T-helper 1 cell (primary cell): ENCODE measurements at regions not wholly inside any gene's neighbourhood (a gene's known extent, or its start where the extent isn't known, plus 50 kb on each side); places are given as distances from the start of the nearest gene placed in this dataset.
"Not testable (repeated sequence)": the region's sequence is repeated elsewhere in the genome, so short reads cannot be mapped to it uniquely, and the experiment has no call there.

Experiments used
- DNase-seq, 5 donors: peaks; one replicate each; pipeline ENCODE4 v3.0.0-alpha.2; 2012 to 2020

DNA sequence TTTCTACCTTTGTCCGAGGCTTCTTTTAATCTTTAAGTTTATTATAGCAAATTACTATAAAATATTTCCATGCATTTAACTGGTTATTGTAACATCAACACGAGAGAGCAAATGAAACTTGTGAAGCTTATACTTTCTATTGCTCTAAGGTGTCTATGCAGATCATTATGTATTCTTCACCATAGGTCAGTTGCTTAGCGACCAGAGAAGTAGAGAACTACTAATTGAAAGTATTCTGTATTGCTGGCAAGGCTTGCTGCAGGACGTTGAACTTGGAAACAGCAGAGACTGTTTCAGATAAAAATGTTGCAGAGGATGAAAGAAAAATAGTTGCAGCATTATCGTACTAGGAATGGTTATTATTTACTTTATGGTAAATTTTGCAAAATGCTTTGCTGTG is 933.6 kb upstream of the FOXG1 start:
- not testable (repeated sequence) for DNase-seq

DNA sequence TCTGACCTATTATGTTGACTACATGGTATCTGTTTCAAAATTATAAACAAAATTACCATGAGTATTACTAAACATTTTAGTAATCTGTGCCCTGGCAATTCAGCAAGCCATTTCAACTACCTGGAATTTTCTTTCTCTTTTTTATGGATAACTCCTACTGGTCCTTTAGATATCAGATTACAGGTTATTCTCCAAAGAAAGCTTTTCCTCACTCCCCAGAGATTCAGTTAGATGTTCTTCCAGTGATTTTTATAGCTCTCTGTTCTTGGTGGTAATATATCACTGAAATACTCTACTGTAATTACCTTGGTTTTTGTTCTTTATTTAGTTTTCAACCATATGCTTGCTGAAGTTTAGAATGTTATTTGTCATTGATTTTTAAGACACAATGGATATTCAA is 930.2 kb upstream of the FOXG1 start:
- DNase-seq = no peak

DNA sequence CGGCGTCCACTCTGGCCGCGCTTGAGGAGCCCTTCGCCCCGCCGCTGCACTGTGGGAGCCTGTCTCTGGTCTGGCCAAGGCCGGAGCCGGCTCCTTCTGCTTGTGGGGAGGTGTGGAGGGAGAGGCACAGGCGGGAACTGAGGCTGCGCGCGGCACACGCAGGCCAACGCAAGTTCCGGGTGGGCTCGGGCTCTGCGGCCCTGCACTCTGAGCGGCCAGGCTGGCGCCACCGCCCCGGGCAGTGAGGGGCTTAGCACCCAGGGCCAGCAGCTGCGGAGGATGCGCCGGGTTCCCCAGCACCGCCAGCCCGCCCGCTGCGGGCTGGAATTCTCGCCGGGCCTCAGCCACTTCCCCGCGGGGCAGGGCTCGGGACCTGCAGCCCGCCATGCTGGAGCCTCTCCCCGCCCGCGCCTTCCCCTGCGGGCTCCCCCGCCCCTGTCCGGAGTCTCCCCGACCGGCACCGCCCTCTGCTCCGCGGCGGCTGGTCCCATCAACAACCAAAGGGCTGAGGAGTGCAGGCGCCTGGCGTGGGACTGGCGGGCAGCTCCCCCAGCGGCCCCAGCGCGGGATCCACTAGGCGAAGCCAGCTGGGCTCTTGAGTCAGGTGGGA is 921.2 kb upstream of the FOXG1 start:
- peak in 1 of 5 donors; percentile 5 for DNase-seq

DNA sequence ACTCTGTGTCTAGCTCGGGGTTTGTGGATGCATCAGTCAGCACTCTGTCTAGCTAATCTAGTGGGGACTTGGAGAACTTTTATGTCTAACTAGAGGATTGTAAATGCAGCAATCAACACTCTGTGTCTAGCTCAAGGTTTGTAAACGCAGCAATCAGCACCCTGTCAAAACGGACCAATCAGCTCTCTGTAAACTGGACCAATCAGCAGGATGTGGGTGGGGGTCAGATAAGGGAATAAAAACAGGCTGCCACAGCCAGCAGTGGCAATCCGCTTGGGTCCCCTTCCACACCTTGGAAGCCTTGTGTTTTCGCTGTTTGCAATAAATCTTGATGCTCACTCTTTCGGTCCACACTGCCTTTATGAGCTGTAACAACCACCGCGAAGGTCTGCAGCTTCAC is 920.7 kb upstream of the FOXG1 start:
- no peak for DNase-seq

DNA sequence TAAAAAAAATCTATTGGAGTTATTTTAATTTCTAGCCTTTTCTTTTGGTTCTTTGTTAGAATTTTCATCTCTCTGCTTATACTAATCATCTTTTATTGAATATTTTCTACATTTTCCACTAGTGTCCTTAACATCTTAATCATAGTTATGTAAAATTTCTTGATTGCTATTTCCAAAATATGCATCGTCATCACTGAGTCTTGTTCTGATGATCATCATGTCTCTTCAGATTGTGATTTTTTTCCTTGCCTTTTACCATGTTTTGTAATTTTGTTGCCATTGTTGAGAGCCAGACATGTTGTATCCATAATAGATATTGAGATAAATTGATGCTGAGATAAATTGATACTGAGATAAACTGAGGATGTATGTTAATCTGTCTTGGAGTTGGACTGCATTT is 919.1 kb upstream of the FOXG1 start:
- not testable (repeated sequence) for DNase-seq

DNA sequence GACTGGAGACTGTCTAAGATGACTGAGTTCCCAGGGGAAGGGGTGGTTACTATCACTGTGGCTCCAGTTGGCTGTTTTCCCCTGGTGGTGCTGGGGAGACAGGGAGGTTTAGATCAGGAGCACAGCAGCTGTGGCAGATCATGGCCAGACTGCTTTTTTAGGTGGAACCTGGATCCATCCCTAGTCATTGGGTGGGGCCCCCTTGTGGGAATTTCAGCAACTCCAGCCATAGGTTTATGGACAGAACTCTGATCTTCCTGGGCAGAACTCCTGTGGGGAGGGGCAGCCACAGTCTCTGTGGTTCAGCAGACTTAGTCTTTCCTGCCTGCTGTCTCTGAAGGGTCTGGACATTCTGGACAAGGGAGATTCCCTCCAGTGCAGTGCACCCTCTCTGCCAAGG is 917.4 kb upstream of the FOXG1 start:
- DNase-seq = not testable (repeated sequence)

DNA sequence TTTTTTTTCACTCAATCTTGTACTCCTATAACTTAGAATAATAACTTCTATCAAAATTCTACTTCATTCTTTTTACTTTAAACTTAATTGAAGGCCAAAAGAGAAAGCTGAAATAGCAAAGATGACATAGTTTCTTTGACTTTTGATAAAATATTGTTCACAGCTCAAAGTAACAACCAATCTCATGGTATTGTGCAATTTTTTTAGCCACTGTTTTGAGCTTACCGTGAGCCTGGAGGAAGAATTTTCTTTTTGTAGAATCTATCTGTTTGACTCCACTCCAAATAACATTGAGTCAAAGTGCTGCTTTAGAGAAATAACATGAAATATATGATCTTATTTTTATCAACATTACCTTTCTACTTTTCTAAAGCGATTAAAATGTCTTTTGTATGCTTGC is 903.9 kb upstream of the FOXG1 start:
- no peak for DNase-seq

DNA sequence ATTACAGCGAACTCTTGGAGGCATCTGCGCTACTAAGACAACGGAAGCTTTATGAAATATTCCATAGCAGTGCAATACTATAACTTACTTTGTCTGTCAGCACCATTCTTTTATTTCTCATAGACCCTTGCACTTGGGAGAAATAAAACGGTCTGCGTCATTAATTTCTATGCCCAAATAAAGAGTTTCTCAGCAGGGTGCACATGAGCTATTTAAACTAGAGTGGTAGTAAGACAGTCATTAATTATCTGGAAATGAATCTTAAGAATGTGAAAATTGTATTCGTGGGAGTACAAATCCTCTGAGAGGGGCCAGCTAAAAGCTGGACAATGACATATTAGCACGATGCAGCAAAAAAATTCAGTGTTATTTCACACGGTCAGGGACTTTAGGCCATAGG is 903.4 kb upstream of the FOXG1 start:
- no peak for DNase-seq

DNA sequence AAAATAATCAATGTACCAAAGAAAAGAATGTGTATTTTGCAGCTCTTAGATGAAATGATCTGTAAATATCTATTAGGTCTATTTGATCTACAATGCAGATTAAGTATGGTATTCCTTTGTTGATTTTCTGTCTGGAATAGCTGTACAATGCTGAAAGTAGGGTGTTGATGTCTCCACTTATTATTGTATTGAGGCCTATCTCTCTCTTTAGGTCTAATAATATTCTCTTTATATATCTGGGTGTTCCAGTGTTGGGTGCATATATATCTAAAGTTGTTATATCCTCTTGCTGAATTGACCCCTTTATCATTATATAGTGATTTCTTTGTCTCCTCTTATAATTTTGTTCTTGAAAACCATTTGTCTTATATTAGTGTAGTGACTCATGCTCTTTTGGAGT is 885.5 kb upstream of the FOXG1 start:
- no peak for DNase-seq

DNA sequence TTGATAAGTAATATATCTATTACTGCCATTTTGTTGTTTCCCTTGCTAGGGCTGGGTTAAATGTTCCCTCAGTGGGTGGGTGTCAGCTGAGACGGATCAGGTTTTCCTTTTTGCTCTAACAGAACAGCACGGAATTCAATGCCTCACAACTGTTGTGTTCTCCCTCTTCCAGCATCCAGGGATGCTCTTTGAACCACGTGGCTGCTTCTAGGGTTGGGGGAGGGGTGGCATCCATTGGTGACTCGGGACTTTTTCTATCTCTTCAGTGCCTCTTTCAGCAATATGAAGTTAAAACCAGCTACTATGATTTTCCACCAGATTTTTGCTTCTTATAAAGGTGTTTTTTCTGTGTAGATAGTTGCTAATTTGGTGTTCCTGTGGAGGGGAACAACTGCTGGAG is 884.9 kb upstream of the FOXG1 start:
- DNase-seq = no peak

DNA sequence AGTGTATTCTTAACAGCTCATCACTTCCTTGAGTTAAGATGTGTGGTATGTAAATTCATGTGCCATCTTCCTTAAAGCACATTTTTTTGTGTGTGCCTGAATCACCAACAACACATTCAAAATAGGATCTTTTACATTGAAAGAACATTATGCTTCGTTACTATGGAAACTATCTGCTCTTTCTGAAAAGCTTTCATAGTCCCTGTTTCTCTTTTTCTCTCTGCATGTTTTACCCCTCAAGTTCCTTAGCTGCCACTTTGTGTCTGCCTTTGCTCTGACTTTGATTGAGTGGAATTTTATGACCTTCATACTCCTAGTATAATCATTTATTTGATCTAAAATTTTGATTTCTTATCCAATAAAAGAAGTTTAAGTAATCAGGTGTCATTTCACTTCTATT is 880.3 kb upstream of the FOXG1 start:
- DNase-seq = no peak

DNA sequence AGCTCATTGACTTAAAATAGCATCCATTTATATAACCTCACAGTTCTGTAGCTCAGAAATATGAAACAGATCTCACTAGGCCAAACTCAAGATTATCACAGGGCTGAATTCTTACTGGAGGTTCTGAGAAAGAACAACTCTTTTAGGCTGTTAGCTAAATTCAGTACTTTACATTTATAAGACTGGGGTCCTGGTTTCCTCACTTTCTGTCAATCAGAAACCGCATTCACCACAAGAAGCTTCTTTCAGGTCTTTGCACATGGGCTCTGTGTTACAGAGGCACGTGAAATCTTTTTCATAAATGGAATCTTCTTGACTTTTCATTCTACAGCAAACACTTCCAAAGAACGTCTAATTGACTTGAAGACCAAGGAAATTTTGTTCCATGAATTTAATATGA is 876.3 kb upstream of the FOXG1 start:
- DNase-seq = no peak

DNA sequence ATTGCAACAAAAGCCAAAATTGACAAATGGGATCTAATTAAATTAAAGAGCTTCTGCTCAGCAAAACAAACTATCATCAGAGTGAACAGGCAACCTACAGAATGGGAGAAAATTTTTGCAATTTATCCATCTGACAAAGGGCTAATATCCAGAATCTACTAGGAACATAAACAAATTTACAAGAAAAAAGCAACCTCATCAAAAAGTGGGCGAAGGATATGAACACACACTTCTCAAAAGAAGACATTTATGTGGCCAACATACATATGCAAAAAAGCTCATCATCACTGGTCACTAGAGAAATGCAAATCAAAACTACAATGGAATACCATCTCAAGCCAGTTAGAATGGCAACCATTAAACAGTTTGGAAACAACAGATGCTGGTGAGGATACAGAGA is 858.1 kb upstream of the FOXG1 start:
- not testable (repeated sequence) for DNase-seq

DNA sequence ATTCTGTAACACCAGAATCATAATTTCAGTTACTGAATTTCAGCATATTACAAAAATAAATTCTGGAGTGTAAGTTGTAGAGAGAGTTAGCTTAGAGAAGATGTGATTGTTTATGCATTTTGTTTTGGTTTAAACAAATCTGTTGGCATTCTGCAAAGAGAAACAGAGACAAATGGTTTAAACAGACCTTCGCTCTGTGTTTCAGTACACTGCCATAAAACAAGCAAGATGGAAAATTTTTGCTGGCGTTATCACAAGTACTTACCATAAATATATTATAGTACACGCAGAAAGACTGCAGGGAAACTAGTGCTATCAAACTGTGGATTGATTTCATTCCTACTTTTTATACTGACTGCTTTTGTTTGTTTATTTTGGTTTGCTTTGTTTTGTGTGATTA is 850.3 kb upstream of the FOXG1 start:
- no peak for DNase-seq

DNA sequence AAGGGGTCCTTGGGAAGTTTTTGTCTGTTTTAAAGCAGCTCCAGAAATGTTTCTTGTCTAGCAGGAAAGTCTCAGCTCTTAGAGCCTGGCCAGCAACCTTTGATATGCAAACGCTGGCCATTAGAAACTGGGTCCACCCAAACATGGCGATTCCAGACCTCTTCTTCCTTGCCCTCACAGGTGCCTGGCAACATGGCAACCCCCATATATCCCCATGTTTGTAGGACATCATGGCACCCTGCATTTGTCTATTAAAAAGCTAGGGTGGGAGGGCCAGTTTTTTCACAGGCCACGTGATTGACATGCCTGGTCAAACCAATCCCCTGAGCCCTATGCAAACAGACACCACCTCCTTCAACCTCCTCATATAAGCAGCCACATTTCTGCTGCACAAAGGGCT is 848.7 kb upstream of the FOXG1 start:
- DNase-seq = no peak

DNA sequence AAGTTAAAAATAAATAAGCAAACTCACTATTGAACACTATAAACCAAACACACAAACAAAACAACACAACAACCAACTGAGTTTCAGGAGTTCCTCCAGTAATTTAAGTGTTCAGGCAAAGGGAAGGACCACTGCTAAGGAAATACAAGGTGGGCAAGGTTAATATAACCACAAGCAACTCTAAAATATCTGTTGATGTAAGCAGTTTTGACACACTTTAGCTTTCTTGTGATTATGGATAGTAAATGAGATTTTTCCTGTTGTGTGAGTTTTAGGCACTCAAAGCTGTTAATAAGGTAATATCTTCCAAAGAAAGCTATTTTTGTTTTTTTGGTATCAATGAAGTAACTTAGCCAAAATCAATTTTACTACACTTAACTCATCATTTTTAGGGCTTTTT is 839.1 kb upstream of the FOXG1 start:
- no peak for DNase-seq

DNA sequence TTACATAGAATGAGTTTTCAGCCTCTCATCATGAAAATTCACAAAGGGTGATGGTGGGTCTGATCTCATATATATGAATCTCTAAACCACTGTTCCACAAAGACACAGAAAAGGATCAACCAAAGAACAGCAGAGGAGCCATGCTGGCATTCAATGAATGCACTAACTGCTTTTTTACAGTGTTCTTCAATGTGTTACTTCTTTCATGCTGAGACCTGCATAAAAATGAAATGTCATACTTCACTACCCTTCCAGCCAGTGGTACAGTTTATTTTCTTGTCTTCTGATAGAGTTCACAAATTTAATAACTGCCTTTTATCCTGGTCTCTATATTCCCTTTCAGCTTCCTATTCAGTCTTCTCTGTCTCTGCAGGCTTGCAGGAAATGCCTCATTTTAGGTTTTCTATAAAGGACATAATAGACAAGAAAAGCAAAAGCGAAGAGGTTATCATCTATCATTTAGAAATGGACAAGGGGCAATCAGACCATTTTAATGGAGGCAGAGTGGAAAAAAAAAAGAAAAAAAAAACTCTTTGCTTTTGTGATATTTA is 836.7 kb upstream of the FOXG1 start:
- no peak for DNase-seq

DNA sequence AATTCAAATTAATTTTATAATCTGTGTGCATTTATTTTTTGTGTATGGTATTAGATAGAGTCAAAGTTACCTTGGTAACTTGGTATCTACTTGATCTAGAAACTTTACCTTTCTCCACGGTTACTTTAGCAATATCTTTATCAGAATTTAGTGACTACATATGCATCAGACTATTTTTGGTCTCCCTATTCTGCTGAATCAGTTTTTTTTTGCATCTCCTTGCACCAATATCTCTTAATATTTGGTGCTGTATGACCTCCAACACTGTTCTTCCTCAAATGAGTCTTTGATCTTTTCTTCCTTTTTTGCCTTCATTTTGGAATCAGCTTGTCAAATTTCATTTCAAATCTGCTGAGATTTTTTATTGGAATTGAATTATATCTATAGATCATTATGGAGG is 828.2 kb upstream of the FOXG1 start:
- no peak for DNase-seq

DNA sequence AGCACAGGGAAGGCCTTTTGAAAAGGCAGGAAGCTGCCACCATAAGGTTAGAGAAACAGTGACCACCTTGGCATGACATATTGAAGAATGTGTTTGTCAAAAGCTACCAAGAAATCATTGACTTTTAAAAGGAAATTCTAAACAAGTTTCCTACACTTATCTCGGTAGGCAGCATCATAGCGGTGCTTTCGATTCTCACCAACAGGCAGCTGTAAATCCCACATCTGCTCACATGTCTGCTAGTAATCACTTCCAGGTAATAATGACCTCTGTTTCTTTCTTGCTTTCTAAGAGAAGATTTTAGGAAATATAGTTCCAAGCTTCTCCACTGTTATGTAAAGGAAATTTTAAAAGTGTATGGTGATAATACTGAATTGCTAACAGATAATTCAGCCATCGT is 821.1 kb upstream of the FOXG1 start:
- no peak for DNase-seq

DNA sequence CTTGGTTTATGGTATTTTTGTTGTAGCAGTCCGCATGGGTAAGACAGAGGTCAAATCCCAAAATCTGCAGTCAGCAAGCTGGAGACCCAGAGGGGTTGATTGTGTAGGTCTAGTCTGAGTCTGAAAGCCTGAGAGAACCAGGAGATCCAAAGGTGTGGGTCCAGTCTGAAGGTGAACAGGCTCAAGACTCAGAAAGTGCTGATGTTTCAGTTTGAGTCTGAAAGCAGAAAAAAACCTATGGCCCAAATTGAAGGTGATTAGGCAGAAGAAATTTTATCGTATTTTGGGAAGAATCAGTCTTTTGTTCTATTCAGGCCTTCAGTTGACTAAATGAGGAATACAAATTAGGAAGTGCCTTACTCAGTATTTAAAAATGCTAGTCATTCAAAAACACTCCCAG is 807.8 kb upstream of the FOXG1 start:
- no peak for DNase-seq

DNA sequence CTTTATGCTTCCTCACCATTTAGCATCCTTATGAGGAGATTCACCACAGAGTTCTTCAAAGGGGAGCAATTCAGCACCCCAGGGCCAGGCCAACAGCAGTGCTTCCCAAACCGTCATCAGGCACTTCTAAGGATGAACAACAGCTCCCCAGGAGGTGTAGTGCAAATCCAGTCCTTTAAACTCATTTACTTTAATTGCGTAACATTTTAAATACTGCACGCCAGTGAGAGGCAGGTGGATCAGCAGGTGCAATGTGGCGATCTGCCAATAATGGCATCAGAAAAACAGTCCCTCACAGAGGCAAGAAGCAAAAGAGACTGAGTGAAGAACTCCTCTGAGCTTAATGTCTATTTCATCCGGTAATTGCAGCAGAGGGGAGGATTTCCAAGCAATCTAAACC is 770.9 kb upstream of the FOXG1 start:
- no peak for DNase-seq

DNA sequence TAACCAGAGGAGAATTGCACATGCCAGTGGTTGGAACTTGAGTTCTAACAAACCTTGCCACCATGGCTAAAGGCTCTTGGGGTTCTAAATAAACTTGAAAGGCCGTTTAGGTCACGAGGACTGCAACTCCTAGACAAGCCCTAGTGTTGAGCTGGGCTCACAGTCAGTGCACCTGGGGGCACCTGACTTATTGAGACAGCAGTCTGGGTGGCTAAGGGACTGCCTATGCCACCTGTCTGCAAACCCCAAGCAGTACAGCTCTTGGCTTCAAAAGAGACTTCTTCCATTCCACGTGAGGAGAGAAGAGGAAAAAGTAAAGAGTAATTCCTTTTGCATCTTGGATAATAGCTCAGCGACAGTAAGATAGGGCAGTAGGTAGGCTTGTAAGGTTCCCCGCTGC is 765.6 kb upstream of the FOXG1 start:
- no peak for DNase-seq

DNA sequence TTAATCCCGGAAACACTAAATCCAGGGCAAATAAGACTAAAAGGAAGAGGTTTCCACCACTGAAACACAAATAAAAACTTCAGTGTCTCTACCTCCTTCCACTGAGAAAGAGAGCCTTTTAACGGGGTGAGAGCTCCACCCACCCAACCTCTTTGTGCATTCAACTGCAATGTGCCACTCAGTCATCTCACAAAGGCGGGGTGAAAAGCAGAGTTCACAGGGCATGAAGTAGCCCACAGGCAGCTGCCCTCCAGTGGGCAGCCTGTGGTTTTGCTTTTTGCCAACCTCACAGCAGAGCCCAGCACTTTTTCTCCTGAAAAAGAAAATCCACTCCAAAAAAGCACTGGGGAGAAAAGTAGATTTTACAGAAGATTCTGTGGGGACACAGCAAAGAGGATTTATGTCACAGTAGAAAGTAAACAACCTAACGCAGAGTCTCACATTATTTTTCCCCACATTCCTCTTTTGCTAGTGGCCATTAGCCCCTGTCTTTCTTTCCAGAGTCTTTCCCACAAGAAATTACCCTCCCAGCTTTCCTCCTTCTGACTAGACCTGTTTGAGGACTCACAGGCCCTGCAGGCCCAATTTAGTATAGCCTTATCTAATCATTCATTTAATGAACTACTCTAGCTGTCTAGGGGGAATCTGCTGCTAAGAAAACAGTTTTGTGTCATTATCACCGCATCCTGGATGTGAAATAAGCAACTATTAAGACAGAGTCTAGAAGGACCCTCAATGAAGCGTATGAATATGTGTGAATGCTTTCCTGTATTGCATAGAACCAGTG is 753.8 kb upstream of the FOXG1 start:
- DNase-seq = no peak

DNA sequence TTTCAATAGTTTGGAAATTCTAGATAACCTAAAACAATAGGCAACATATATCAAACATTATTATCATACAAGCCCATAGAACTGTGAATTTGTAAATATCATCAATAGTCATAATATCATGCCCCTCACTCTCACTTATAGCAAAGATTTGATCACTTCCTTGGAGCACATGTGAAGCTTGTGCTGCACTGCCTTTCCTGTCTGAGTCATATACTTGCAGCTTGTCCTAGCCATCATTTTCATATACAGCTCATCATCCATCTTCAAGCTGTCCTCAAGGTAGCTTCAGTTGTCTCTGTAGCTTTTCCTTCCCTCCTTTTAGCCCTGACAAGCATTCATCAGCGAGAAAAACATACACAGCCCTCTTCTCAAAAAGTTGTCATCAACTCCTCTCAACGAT is 746.5 kb upstream of the FOXG1 start:
- DNase-seq = no peak

DNA sequence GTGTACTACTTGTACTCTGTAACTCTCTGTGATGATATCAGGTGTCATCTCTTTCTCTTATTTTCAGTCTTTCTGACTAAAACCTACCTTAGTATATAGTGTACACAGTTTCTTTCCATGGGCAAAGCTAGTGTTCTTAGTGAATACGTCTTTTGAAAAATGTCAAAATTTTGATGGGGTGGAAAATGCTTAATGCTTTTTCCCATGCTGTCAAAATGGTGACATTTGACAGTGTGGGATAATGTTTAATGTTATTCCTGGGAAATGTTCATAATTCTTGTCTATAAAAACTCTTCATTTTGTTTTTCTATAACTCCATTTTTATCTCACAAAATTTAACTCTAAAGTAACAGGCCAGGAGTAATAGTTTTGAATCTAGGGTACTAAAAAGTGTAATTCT is 742.7 kb upstream of the FOXG1 start:
- DNase-seq = no peak
